ENCODE measurements at regions not wholly inside any gene's neighbourhood (a gene's known extent, or its start where the extent isn't known, plus 50 kb on each side); places are given as distances from the start of the nearest gene placed in this dataset.

DNA sequence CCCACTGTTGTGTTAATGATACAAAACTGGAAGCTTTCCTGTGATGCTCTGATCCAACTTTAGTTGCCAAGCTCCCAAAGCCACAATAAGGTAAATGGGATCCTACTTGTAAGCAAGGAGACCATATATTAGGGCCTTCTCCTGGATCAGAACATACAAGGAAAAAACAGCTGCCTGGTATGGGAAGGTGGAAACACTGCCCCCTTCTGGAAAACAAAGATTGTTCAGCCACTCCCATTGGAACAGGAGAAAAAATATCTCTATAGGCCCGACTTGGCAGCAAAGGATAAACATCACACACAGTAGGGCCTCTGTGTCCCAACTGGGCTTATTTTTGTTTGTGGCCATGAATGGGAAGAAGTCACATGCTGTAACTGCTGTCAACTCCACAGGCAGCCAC lies 166.5 kb downstream of the TBX22 start:
- TF ChIP-seq POLR2A (IDR thresholded peaks at IDR 0.05; ENCODE audit: low read depth, low read length) (no peak), NFE2L2 (IDR thresholded peaks at IDR 0.05; ENCODE audit: low read depth, low read length) (no peak), MAFK (IDR thresholded peaks at IDR 0.05; ENCODE audit: low read depth, low read length) (no peak), FOS (IDR thresholded peaks at IDR 0.05; ENCODE audit: low read depth, low read length) (no peak), BHLHE40 (IDR thresholded peaks at IDR 0.05; ENCODE audit: low read depth, low read length) (no peak), SMC3 (IDR thresholded peaks at IDR 0.05; ENCODE audit: low read depth, low read length) (no peak), RCOR1 (IDR thresholded peaks at IDR 0.05; ENCODE audit: insufficient replicate concordance, low read length) (no peak), RFX5 (IDR thresholded peaks at IDR 0.05; ENCODE audit: low read depth, low read length) (no peak), RAD21 (IDR thresholded peaks at IDR 0.05; ENCODE audit: low read length) (no peak)
- TF ChIP-seq, protein P1, sequence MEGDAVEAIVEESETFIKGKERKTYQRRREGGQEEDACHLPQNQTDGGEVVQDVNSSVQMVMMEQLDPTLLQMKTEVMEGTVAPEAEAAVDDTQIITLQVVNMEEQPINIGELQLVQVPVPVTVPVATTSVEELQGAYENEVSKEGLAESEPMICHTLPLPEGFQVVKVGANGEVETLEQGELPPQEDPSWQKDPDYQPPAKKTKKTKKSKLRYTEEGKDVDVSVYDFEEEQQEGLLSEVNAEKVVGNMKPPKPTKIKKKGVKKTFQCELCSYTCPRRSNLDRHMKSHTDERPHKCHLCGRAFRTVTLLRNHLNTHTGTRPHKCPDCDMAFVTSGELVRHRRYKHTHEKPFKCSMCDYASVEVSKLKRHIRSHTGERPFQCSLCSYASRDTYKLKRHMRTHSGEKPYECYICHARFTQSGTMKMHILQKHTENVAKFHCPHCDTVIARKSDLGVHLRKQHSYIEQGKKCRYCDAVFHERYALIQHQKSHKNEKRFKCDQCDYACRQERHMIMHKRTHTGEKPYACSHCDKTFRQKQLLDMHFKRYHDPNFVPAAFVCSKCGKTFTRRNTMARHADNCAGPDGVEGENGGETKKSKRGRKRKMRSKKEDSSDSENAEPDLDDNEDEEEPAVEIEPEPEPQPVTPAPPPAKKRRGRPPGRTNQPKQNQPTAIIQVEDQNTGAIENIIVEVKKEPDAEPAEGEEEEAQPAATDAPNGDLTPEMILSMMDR (conservative IDR thresholded peaks at IDR 0.05; ENCODE audit: low read depth, low read length), result no peak
- TF ChIP-seq, protein P2, sequence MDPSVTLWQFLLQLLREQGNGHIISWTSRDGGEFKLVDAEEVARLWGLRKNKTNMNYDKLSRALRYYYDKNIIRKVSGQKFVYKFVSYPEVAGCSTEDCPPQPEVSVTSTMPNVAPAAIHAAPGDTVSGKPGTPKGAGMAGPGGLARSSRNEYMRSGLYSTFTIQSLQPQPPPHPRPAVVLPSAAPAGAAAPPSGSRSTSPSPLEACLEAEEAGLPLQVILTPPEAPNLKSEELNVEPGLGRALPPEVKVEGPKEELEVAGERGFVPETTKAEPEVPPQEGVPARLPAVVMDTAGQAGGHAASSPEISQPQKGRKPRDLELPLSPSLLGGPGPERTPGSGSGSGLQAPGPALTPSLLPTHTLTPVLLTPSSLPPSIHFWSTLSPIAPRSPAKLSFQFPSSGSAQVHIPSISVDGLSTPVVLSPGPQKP (IDR thresholded peaks at IDR 0.05; ENCODE audit: borderline replicate concordance, low read depth, low read length), result no peak
- TF ChIP-seq, protein P3, sequence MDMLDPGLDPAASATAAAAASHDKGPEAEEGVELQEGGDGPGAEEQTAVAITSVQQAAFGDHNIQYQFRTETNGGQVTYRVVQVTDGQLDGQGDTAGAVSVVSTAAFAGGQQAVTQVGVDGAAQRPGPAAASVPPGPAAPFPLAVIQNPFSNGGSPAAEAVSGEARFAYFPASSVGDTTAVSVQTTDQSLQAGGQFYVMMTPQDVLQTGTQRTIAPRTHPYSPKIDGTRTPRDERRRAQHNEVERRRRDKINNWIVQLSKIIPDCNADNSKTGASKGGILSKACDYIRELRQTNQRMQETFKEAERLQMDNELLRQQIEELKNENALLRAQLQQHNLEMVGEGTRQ (IDR thresholded peaks at IDR 0.05; ENCODE audit: low read depth, low read length), result no peak
